Endothelial cell of umbilical vein (primary cell): ENCODE measurements at regions not wholly inside any gene's neighbourhood (a gene's known extent, or its start where the extent isn't known, plus 50 kb on each side); places are given as distances from the start of the nearest gene placed in this dataset.

Experiments used
- BruUV-seq: library from RNA; stranded (reverse); fragments of 400-500 nt; replicated peaks from 2 replicates; lab custom pipeline; 2021; lab: Mats Ljungman, UMichigan
- CTCF ChIA-PET: fragments of 300-600, 350-600 bp; sonication (Branson Sonifier 250); formaldehyde crosslinking; loops from one replicate; lab custom pipeline; 2021; ENCODE audit warnings: antibody characterized with exemption, inconsistent platforms; lab: Charles Lee
- POLR2A ChIA-PET: fragments of 300-600, 350-600 bp; sonication (Branson Sonifier 250); formaldehyde crosslinking; loops from one replicate; lab custom pipeline; 2021; ENCODE audit warnings: antibody characterized with exemption, inconsistent platforms; lab: Charles Lee
- DNase-seq: peaks from one replicate; pipeline ENCODE4 v3.0.0-alpha.2; 2011; ENCODE audit warnings: low read depth, low spot score
- FAIRE-seq: peaks from 2 replicates; lab custom pipeline; 2011; peaks lifted over from hg19 to GRCh38; lab: Jason Lieb, UNC
- H2AFZ ChIP-seq: 2 replicates; pipeline ENCODE4 v1.6.0; 2012; ENCODE audit warnings: low read depth, low read length, control low read depth, inconsistent platforms
- H3K27ac ChIP-seq: 2 replicates; pipeline ENCODE4 v1.5.1; 2011; ENCODE audit warnings: low read depth, mild to moderate bottlenecking, control low read depth, low read length, moderate library complexity; ENCODE audit not compliant: insufficient read depth
- H3K27me3 ChIP-seq, 2 experiments: 2 replicates each; pipeline versions ENCODE4 v1.6.0 to v1.6.1; 2011; ENCODE audit warnings: low read length in 2 of 2, mixed read lengths in 1 of 2; ENCODE audit not compliant: control insufficient read depth in 2 of 2, insufficient read depth in 2 of 2
- H3K36me3 ChIP-seq, 2 experiments: 2 replicates in 1 of 2; 3 replicates in 1 of 2; pipeline ENCODE4 v1.5.1; 2011; ENCODE audit warnings: low read length in 2 of 2, mild to moderate bottlenecking in 1 of 2, moderate library complexity in 1 of 2; ENCODE audit not compliant: control insufficient read depth in 2 of 2, insufficient read depth in 2 of 2; ENCODE audit errors: extremely low read depth in 1 of 2
- H3K4me1 ChIP-seq: 3 replicates; pipeline ENCODE4 v1.5.1; 2011; ENCODE audit warnings: mild to moderate bottlenecking, low read length; ENCODE audit not compliant: control insufficient read depth, insufficient read depth; ENCODE audit errors: extremely low read depth
- H3K4me2 ChIP-seq: 2 replicates; pipeline ENCODE4 v1.6.1; 2011; ENCODE audit warnings: low read length, control low read depth, mixed read lengths; ENCODE audit not compliant: insufficient read depth
- H3K4me3 ChIP-seq, 3 experiments: fragments of 200-600 bp in 1 of 3; sonication (generic), shearing (Covaris generic) in 1 of 3; replicated peaks in 1 of 3; 2 replicates each; pipeline ENCODE4 v1.5.1; 2011 to 2016; ENCODE audit warnings: control low read depth in 3 of 3, low read length in 3 of 3, mild to moderate bottlenecking in 2 of 3, inconsistent platforms in 1 of 3, low read depth in 1 of 3, moderate library complexity in 1 of 3; ENCODE audit not compliant: insufficient read depth in 1 of 3
- H3K79me2 ChIP-seq: 2 replicates; pipeline ENCODE4 v1.6.0; 2012; ENCODE audit warnings: low read length, inconsistent platforms; ENCODE audit not compliant: control insufficient read depth, insufficient read depth
- H3K9ac ChIP-seq: replicated peaks from 2 replicates; pipeline ENCODE3; 2011; ENCODE audit warnings: low read length, control low read depth; ENCODE audit not compliant: insufficient read depth; ENCODE audit errors: extremely low read depth
- H3K9me1 ChIP-seq: replicated peaks from 3 replicates; pipeline ENCODE4 v1.6.0; 2011; ENCODE audit warnings: mild to moderate bottlenecking, low read length; ENCODE audit not compliant: control insufficient read depth, insufficient read depth; ENCODE audit errors: extremely low read depth
- H3K9me3 ChIP-seq: replicated peaks from 2 replicates; pipeline ENCODE4 v1.5.1; 2012; ENCODE audit warnings: low read length, inconsistent platforms; ENCODE audit not compliant: control insufficient read depth, insufficient read depth
- H4K20me1 ChIP-seq: replicated peaks from 2 replicates; pipeline ENCODE3; 2011; ENCODE audit warnings: mild to moderate bottlenecking, low read length; ENCODE audit not compliant: control insufficient read depth, insufficient read depth; ENCODE audit errors: extremely low read depth
- EZH2 ChIP-seq: IDR thresholded peaks from 2 replicates; pipeline ENCODE4 v1.6.1; 2012; ENCODE audit warnings: borderline replicate concordance, low read depth, mild to moderate bottlenecking, moderate library complexity, low read length, inconsistent platforms; ENCODE audit not compliant: severe bottlenecking
- FOS ChIP-seq: IDR thresholded peaks from 2 replicates; pipeline ENCODE4 v1.6.1; 2011; ENCODE audit warnings: mild to moderate bottlenecking, low read length, moderate library complexity, borderline replicate concordance; ENCODE audit not compliant: insufficient read depth
- GATA2 ChIP-seq: IDR thresholded peaks from 2 replicates; pipeline ENCODE4 v1.7.0; 2011; ENCODE audit warnings: low read depth, mild to moderate bottlenecking, moderate library complexity, mixed read lengths, low read length; ENCODE audit not compliant: insufficient read length, insufficient read depth
- JUN ChIP-seq: IDR thresholded peaks from 2 replicates; pipeline ENCODE4 v1.6.1; 2011; ENCODE audit warnings: borderline replicate concordance, low read depth; ENCODE audit not compliant: insufficient read length, insufficient read depth
- MYC ChIP-seq: IDR thresholded peaks from one replicate; pipeline ENCODE4 v1.6.1; 2011; ENCODE audit warnings: mild to moderate bottlenecking, low read depth, low read length
- POLR2A ChIP-seq: IDR thresholded peaks from 2 replicates; pipeline ENCODE4 v1.6.1; 2012; ENCODE audit warnings: low read depth, mild to moderate bottlenecking, control low read depth, low read length
- POLR2AphosphoS5 ChIP-seq: IDR thresholded peaks from 2 replicates; pipeline ENCODE4 v1.6.1; 2012; ENCODE audit warnings: low read depth, mild to moderate bottlenecking, control low read depth, low read length, moderate library complexity; ENCODE audit not compliant: insufficient read depth
- dilution Hi-C: fragments of 300-500 bp; cut with MboI; formaldehyde crosslinking; loops from one replicate; pipeline ENCODE4 v1.15.0; 2019; ENCODE audit warnings: low sequenced_read_pairs; ENCODE audit not compliant: extremely low pct_ligation_motif_present
- intact Hi-C: fragments of 100-400 bp; cut with micrococcal nuclease; formaldehyde crosslinking; loops from one replicate; pipeline ENCODE4 v1.10.0; 2022
- TF ChIP-seq, protein P1 (sequence below), 2 donors: IDR thresholded peaks; 1 replicate in 1 of 2; 2 replicates in 1 of 2; pipeline ENCODE4 v1.5.1; 2011; ENCODE audit warnings: low read length in 2 of 2, mild to moderate bottlenecking in 2 of 2, moderate library complexity in 2 of 2, control low read depth in 1 of 2, inconsistent platforms in 1 of 2, low read depth in 1 of 2; ENCODE audit not compliant: insufficient read depth in 1 of 2; ENCODE audit errors: extremely low read depth in 1 of 2
- TF ChIP-seq, protein P2 (sequence below): IDR thresholded peaks from 2 replicates; pipeline ENCODE4 v1.6.1; 2011; ENCODE audit not compliant: insufficient read depth, insufficient read length

- dilution Hi-C loops, result no loop called here
- Histone ChIP-seq H3K4me2 (no peak overlapping the region), H3K9ac (no peak overlapping the region), H3K9me1 (no peaks in the 10 kb centered on the region), H3K4me1 (no peaks in the 10 kb centered on the region), H3K9me3 (no peaks in the 10 kb centered on the region), H3K27ac (no peak overlapping the region), H3K36me3 (no peaks in the 10 kb centered on the region), H4K20me1 (no peaks in the 10 kb centered on the region), H3K27me3 (no peaks in the 10 kb centered on the region), H3K79me2 (no peaks in the 10 kb centered on the region), H2AFZ (no peak overlapping the region), H3K4me3 (no peak overlapping the region)
- DNase-seq (no peak), FAIRE-seq (no peak)
- CTCF ChIA-PET, result interaction anchor here (1.1 kb wide), 1 partner anchor 9 kb away, joined by 3 read pairs; no protein-coding TSS in a partner anchor
- intact Hi-C loops, result no loop called here
- no peak for TF ChIP-seq POLR2AphosphoS5
- no peak for TF ChIP-seq GATA2
- TF ChIP-seq, protein P1, sequence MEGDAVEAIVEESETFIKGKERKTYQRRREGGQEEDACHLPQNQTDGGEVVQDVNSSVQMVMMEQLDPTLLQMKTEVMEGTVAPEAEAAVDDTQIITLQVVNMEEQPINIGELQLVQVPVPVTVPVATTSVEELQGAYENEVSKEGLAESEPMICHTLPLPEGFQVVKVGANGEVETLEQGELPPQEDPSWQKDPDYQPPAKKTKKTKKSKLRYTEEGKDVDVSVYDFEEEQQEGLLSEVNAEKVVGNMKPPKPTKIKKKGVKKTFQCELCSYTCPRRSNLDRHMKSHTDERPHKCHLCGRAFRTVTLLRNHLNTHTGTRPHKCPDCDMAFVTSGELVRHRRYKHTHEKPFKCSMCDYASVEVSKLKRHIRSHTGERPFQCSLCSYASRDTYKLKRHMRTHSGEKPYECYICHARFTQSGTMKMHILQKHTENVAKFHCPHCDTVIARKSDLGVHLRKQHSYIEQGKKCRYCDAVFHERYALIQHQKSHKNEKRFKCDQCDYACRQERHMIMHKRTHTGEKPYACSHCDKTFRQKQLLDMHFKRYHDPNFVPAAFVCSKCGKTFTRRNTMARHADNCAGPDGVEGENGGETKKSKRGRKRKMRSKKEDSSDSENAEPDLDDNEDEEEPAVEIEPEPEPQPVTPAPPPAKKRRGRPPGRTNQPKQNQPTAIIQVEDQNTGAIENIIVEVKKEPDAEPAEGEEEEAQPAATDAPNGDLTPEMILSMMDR (IDR thresholded peaks at IDR 0.05; ENCODE audit: extremely low read depth in 1 of 2, insufficient read depth in 1 of 2, low read depth in 1 of 2, low read length in 2 of 2), result no peak
- TF ChIP-seq, protein P2, sequence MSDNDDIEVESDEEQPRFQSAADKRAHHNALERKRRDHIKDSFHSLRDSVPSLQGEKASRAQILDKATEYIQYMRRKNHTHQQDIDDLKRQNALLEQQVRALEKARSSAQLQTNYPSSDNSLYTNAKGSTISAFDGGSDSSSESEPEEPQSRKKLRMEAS, result no peak
- TF ChIP-seq JUN, result no peak
- TF ChIP-seq POLR2A, result no peak
- no peak for TF ChIP-seq MYC
- TF ChIP-seq EZH2, result no peak
- no peak for TF ChIP-seq FOS
- POLR2A ChIA-PET, result no interaction called here
- BruUV-seq, result no TSS peak
Observed at GRCh38 chr5:88539693-88540365, 271.2 kb upstream of the TMEM161B start.
